ENCODE measurements at regions not wholly inside any gene's neighbourhood (a gene's known extent, or its start where the extent isn't known, plus 50 kb on each side); places are given as distances from the start of the nearest gene placed in this dataset.

- no peak for DNase-seq
Measured at GRCh38 chr2:47234456-47234855, 58.1 kb upstream of the CALM2 start.

- DNase-seq, result no peak
Measured at GRCh38 chr2:47232738-47233415, 56.6 kb upstream of the CALM2 start.

- DNase-seq, result no peak
Measured at GRCh38 chr2:47230418-47230817, 54.1 kb upstream of the CALM2 start.

- no peak for DNase-seq
Measured at GRCh38 chr2:47227532-47228279, 51.4 kb upstream of the CALM2 start.

- DNase-seq, result no peak
Measured at GRCh38 chr2:47226923-47227220, 50.6 kb upstream of the CALM2 start.

- no peak for DNase-seq
Measured at GRCh38 chr2:47226132-47226922, 50.0 kb upstream of the CALM2 start.
